H1 (cell line): ENCODE measurements at regions not wholly inside any gene's neighbourhood (a gene's known extent, or its start where the extent isn't known, plus 50 kb on each side); places are given as distances from the start of the nearest gene placed in this dataset.

Source experiments
- CTCF ChIA-PET: fragments of 300-600 bp; sonication (Branson Sonifier 250); formaldehyde crosslinking; loops from one replicate; lab custom pipeline; 2021; ENCODE audit not compliant: partially characterized antibody; lab: Charles Lee
- POLR2A ChIA-PET: fragments of 300-600 bp; sonication (Branson Sonifier 250); formaldehyde crosslinking; loops from one replicate; lab custom pipeline; 2021; ENCODE audit warnings: inconsistent platforms; ENCODE audit not compliant: partially characterized antibody; lab: Charles Lee
- DNase-seq, 2 experiments: peaks; one replicate each; pipeline versions ENCODE4 v3.0.0 to v3.0.0-alpha.2; 2010 to 2022; ENCODE audit warnings: low spot score in 2 of 2, low read depth in 1 of 2, mixed read lengths in 1 of 2
- FAIRE-seq: peaks from 2 replicates; lab custom pipeline; 2011; peaks lifted over from hg19 to GRCh38; lab: Jason Lieb, UNC
- H2AFZ ChIP-seq: 2 replicates; pipeline ENCODE4 v1.8.1; 2012; ENCODE audit warnings: low read length, inconsistent platforms
- H2AK5ac ChIP-seq: 2 replicates; pipeline ENCODE4 v1.6.1; 2013; ENCODE audit warnings: low read depth, low read length
- H2BK120ac ChIP-seq: replicated peaks from 2 replicates; pipeline ENCODE3; 2013; ENCODE audit warnings: low read depth, low read length, inconsistent platforms
- H2BK12ac ChIP-seq: 2 replicates; pipeline ENCODE4 v1.6.1; 2013; ENCODE audit warnings: low read depth, low read length
- H2BK15ac ChIP-seq: 2 replicates; pipeline ENCODE4 v1.6.1; 2013; ENCODE audit warnings: low read length
- H2BK20ac ChIP-seq: 2 replicates; pipeline ENCODE4 v1.6.1; 2013; ENCODE audit warnings: low read length
- H2BK5ac ChIP-seq: 2 replicates; pipeline ENCODE4 v1.6.1; 2013; ENCODE audit warnings: low read depth, low read length
- H3K14ac ChIP-seq: 2 replicates; pipeline ENCODE4 v1.6.1; 2013; ENCODE audit warnings: inconsistent platforms; ENCODE audit not compliant: insufficient read length
- H3K18ac ChIP-seq: 2 replicates; pipeline ENCODE4 v1.6.1; 2013; ENCODE audit warnings: low read length; ENCODE audit errors: extremely low read depth
- H3K23ac ChIP-seq: 2 replicates; pipeline ENCODE4 v1.6.1; 2013; ENCODE audit warnings: inconsistent platforms; ENCODE audit not compliant: insufficient read length
- H3K23me2 ChIP-seq: 2 replicates; pipeline ENCODE4 v1.6.1; 2013; ENCODE audit warnings: low read depth, low read length
- H3K27ac ChIP-seq: 2 replicates; pipeline ENCODE4 v1.6.1; 2011; ENCODE audit warnings: low read depth, low read length, inconsistent platforms
- H3K27me3 ChIP-seq, 4 experiments: replicated peaks in 1 of 4; 1 replicate in 1 of 4; 2 replicates in 3 of 4; pipeline versions ENCODE4 v1.6.1 to v1.8.1; 2011 to 2013; ENCODE audit warnings: low read length in 3 of 4, mild to moderate bottlenecking in 3 of 4, inconsistent platforms in 2 of 4, mixed read lengths in 2 of 4, moderate library complexity in 1 of 4; ENCODE audit not compliant: control insufficient read depth in 3 of 4, insufficient read depth in 3 of 4; ENCODE audit errors: extremely low read depth in 1 of 4
- H3K36me3 ChIP-seq, 4 experiments: 2 replicates each; pipeline versions ENCODE4 v1.6.1 to v1.8.1; 2011 to 2013; ENCODE audit warnings: mild to moderate bottlenecking in 4 of 4, low read length in 3 of 4, moderate library complexity in 2 of 4, control low read depth in 1 of 4, inconsistent platforms in 1 of 4; ENCODE audit not compliant: insufficient read depth in 4 of 4, control insufficient read depth in 2 of 4
- H3K4ac ChIP-seq: replicated peaks from 2 replicates; pipeline ENCODE3; 2013; ENCODE audit warnings: low read length, low read depth, mixed read lengths, inconsistent platforms; ENCODE audit not compliant: insufficient read length
- H3K4me1 ChIP-seq, 4 experiments: replicated peaks in 1 of 4; 1 replicate in 1 of 4; 2 replicates in 3 of 4; pipeline versions ENCODE4 v1.6.1 to v1.8.1; 2011 to 2013; ENCODE audit warnings: low read length in 3 of 4, inconsistent platforms in 2 of 4, mixed read lengths in 1 of 4; ENCODE audit not compliant: insufficient read depth in 4 of 4, control insufficient read depth in 3 of 4
- H3K4me2 ChIP-seq, 2 experiments: 2 replicates each; pipeline versions ENCODE4 v1.6.1 to v1.8.1; 2011 to 2013; ENCODE audit warnings: low read depth in 2 of 2, low read length in 2 of 2, control low read depth in 1 of 2, inconsistent platforms in 1 of 2, mild to moderate bottlenecking in 1 of 2; ENCODE audit not compliant: insufficient read depth in 1 of 2
- H3K4me3 ChIP-seq, 4 experiments: fragments of 200-600, 300-600 bp in 1 of 4; sonication (generic), shearing (Covaris generic), sonication (Bioruptor Twin) in 1 of 4; 2 replicates each; pipeline versions ENCODE4 v1.5.1 to v1.8.1; 2011 to 2016; ENCODE audit warnings: low read length in 4 of 4, low read depth in 3 of 4, control low read depth in 2 of 4, inconsistent platforms in 2 of 4, mild to moderate bottlenecking in 2 of 4, mixed read lengths in 1 of 4, moderate library complexity in 1 of 4; ENCODE audit not compliant: insufficient read depth in 2 of 4; ENCODE audit errors: extremely low read depth in 1 of 4
- H3K56ac ChIP-seq: replicated peaks from 2 replicates; pipeline ENCODE3; 2013; ENCODE audit warnings: low read depth, mild to moderate bottlenecking, mixed read lengths, low read length, inconsistent platforms; ENCODE audit not compliant: insufficient read length
- H3K79me1 ChIP-seq: 2 replicates; pipeline ENCODE4 v1.6.1; 2013; ENCODE audit warnings: low read depth, low read length, control low read depth
- H3K79me2 ChIP-seq, 2 experiments: 2 replicates each; pipeline versions ENCODE4 v1.6.1 to v1.8.1; 2012 to 2013; ENCODE audit warnings: low read length in 2 of 2, mild to moderate bottlenecking in 2 of 2, inconsistent platforms in 1 of 2; ENCODE audit not compliant: insufficient read depth in 2 of 2, control insufficient read depth in 1 of 2
- H3K9ac ChIP-seq, 4 experiments: replicated peaks in 1 of 4; 1 replicate in 1 of 4; 2 replicates in 3 of 4; pipeline versions ENCODE4 v1.6.1 to v1.8.1; 2011 to 2013; ENCODE audit warnings: low read depth in 3 of 4, low read length in 3 of 4, control low read depth in 2 of 4, mild to moderate bottlenecking in 2 of 4, moderate library complexity in 2 of 4, inconsistent platforms in 1 of 4; ENCODE audit errors: extremely low read depth in 1 of 4
- H3K9me3 ChIP-seq, 2 experiments: 2 replicates each; pipeline versions ENCODE4 v1.6.1 to v1.8.1; 2012 to 2013; ENCODE audit warnings: mild to moderate bottlenecking in 2 of 2, moderate library complexity in 2 of 2, control low read depth in 1 of 2, inconsistent platforms in 1 of 2, low read depth in 1 of 2, low read length in 1 of 2, mixed read lengths in 1 of 2; ENCODE audit not compliant: insufficient read depth in 2 of 2
- H4K20me1 ChIP-seq, 2 experiments: replicated peaks in 1 of 2; 2 replicates each; pipeline versions ENCODE3 to v1.8.1; 2011 to 2013; ENCODE audit warnings: inconsistent platforms in 2 of 2, low read length in 2 of 2, mild to moderate bottlenecking in 1 of 2; ENCODE audit not compliant: insufficient read depth in 2 of 2, control insufficient read depth in 1 of 2
- H4K5ac ChIP-seq: 2 replicates; pipeline ENCODE4 v1.6.1; 2013; ENCODE audit warnings: low read length, low read depth, mixed read lengths, inconsistent platforms; ENCODE audit not compliant: insufficient read length
- H4K8ac ChIP-seq: 2 replicates; pipeline ENCODE4 v1.8.0; 2013; ENCODE audit warnings: mild to moderate bottlenecking, moderate library complexity, low read length, inconsistent platforms; ENCODE audit not compliant: insufficient read depth; ENCODE audit errors: extremely low read depth
- H4K91ac ChIP-seq: replicated peaks from 2 replicates; pipeline ENCODE3; 2013; ENCODE audit warnings: low read length, mixed read lengths, inconsistent platforms; ENCODE audit not compliant: insufficient read length
- CBX5 ChIP-seq: fragments of 300-800, 300-1000 bp; sonication (generic); IDR thresholded peaks from 2 replicates; pipeline ENCODE4 v1.7.1; 2016; ENCODE audit warnings: antibody characterized with exemption, low read length, low read depth
- EP300 ChIP-seq, 2 experiments: IDR thresholded peaks; 1 replicate in 1 of 2; 2 replicates in 1 of 2; pipeline ENCODE4 v1.6.1; 2011 to 2012; ENCODE audit warnings: low read depth in 2 of 2, low read length in 2 of 2, mild to moderate bottlenecking in 2 of 2, borderline replicate concordance in 1 of 2, inconsistent platforms in 1 of 2, moderate library complexity in 1 of 2
- HDAC2 ChIP-seq, 2 experiments: fragments of 300-600 bp in 1 of 2; sonication (generic) in 1 of 2; IDR thresholded peaks; 2 replicates each; pipeline ENCODE4 v1.6.1; 2011 to 2012; ENCODE audit warnings: low read depth in 2 of 2, low read length in 2 of 2, mild to moderate bottlenecking in 2 of 2, moderate library complexity in 2 of 2, borderline replicate concordance in 1 of 2, inconsistent platforms in 1 of 2
- MAFK ChIP-seq: IDR thresholded peaks from 2 replicates; pipeline ENCODE4 v1.6.1; 2012; ENCODE audit warnings: low read depth, mild to moderate bottlenecking, improper control_type of control experiment, low read length
- POLR2A ChIP-seq, 2 experiments: IDR thresholded peaks; 1 replicate in 1 of 2; 2 replicates in 1 of 2; pipeline ENCODE4 v1.6.1; 2011; ENCODE audit warnings: low read depth in 2 of 2, low read length in 2 of 2, mild to moderate bottlenecking in 2 of 2; ENCODE audit errors: control extremely low read depth in 1 of 2
- RFX5 ChIP-seq: IDR thresholded peaks from 2 replicates; pipeline ENCODE4 v1.6.1; 2011; ENCODE audit warnings: low read depth, low read length, improper control_type of control experiment, borderline replicate concordance
- SIN3A ChIP-seq, 2 experiments: IDR thresholded peaks in 1 of 2; conservative IDR thresholded peaks in 1 of 2; 2 replicates each; pipeline ENCODE4 v1.6.1; 2011 to 2012; ENCODE audit warnings: low read length in 2 of 2, improper control_type of control experiment in 1 of 2, low read depth in 1 of 2, mild to moderate bottlenecking in 1 of 2
- SP2 ChIP-seq: IDR thresholded peaks from 2 replicates; pipeline ENCODE4 v1.6.1; 2012; ENCODE audit warnings: mild to moderate bottlenecking, low read length, inconsistent platforms
- SP4 ChIP-seq: IDR thresholded peaks from 2 replicates; pipeline ENCODE4 v1.6.1; 2012; ENCODE audit warnings: low read length, inconsistent platforms
- TBP ChIP-seq: IDR thresholded peaks from 2 replicates; pipeline ENCODE4 v1.6.1; 2011; ENCODE audit warnings: low read depth, low read length, improper control_type of control experiment
- USF2 ChIP-seq: IDR thresholded peaks from 2 replicates; pipeline ENCODE4 v1.6.1; 2011; ENCODE audit warnings: low read length, improper control_type of control experiment
- YY1 ChIP-seq: IDR thresholded peaks from 2 replicates; pipeline ENCODE4 v1.6.1; 2011; ENCODE audit warnings: low read depth, mild to moderate bottlenecking, low read length
- WGBS, 2 experiments: shearing (Covaris generic) in 1 of 2; methylation state at CpG; one replicate each; pipeline versions ENCODE4 v1.1.6 to v1.1.7; 2013 to 2015; ENCODE audit warnings: low lambda C conversion rate in 2 of 2, mixed read lengths in 2 of 2, inconsistent platforms in 1 of 2, low coverage in 1 of 2, missing lambda C conversion rate in 1 of 2; ENCODE audit not compliant: insufficient replicate concordance in 2 of 2, insufficient coverage in 1 of 2, insufficient read length in 1 of 2; ENCODE audit errors: extremely low coverage in 1 of 2, missing lambda C conversion rate in 1 of 2; 5-methylcytosine and 5-hydroxymethylcytosine counted together

- no peaks in the 10 kb centered on the region for H3K36me3 ChIP-seq
- H2BK20ac ChIP-seq = no peak overlapping the region
- DNase-seq (no peak), FAIRE-seq (no peak)
- POLR2A ChIA-PET = no interaction called here
- no peak overlapping the region for H3K56ac ChIP-seq
- H4K8ac ChIP-seq = no peak overlapping the region
- WGBS, 2 experiments = 89% methylated on average over 3 of the region's 3 CpGs; no CpG with 5 or more reads in 1 of the 2 experiments
- H3K79me1 ChIP-seq = no peaks in the 10 kb centered on the region
- no peak overlapping the region for H3K27ac ChIP-seq
- CTCF ChIA-PET = no interaction called here
- no peaks in the 10 kb centered on the region for H3K4me1 ChIP-seq
- H3K18ac ChIP-seq = no peak overlapping the region
- no peak overlapping the region for H2BK5ac ChIP-seq
- no peak overlapping the region for H3K4me3 ChIP-seq
- H3K23me2 ChIP-seq = no peaks in the 10 kb centered on the region
- no peaks in the 10 kb centered on the region for H3K27me3 ChIP-seq
- H2AK5ac ChIP-seq = no peak overlapping the region
- H2BK120ac ChIP-seq = no peak overlapping the region
- no peak overlapping the region for H3K4ac ChIP-seq
- H3K9me3 ChIP-seq = no peaks in the 10 kb centered on the region
- H3K23ac ChIP-seq = no peak overlapping the region
- no peaks in the 10 kb centered on the region for H3K79me2 ChIP-seq
- no peak overlapping the region for H3K9ac ChIP-seq
- H2BK15ac ChIP-seq = no peak overlapping the region
- no peak overlapping the region for H3K14ac ChIP-seq
- no peaks in the 10 kb centered on the region for H4K20me1 ChIP-seq
- H2BK12ac ChIP-seq = no peak overlapping the region
- no peak overlapping the region for H3K4me2 ChIP-seq
- no peak overlapping the region for H4K5ac ChIP-seq
- H4K91ac ChIP-seq = no peak overlapping the region
- no peak overlapping the region for H2AFZ ChIP-seq
- TF ChIP-seq SP2 (no peak), YY1 (no peak), TBP (no peak), SP4 (no peak), RFX5 (no peak), USF2 (no peak), MAFK (no peak), EP300 (IDR thresholded peaks at IDR 0.05; ENCODE audit: borderline replicate concordance in 1 of 2, low read depth in 2 of 2, low read length in 2 of 2) (no peak), POLR2A (IDR thresholded peaks at IDR 0.05; ENCODE audit: control extremely low read depth in 1 of 2, low read depth in 2 of 2, low read length in 2 of 2) (no peak), CBX5 (no peak), HDAC2 (IDR thresholded peaks at IDR 0.05; ENCODE audit: borderline replicate concordance in 1 of 2, low read depth in 2 of 2, low read length in 2 of 2) (no peak), SIN3A (conservative IDR thresholded peaks at IDR 0.05 in 1 of 2, IDR thresholded peaks at IDR 0.05 in 1 of 2; ENCODE audit: low read depth in 1 of 2, low read length in 2 of 2) (no peak)
Observed at GRCh38 chr11:42576318-42576717, 735.5 kb upstream of the API5 start.
